ENCODE measurements at regions not wholly inside any gene's neighbourhood (a gene's known extent, or its start where the extent isn't known, plus 50 kb on each side); places are given as distances from the start of the nearest gene placed in this dataset.

GRCh38 chr5:74408150-74409043 lies 232.1 kb downstream of the ENC1 start:
- TF ChIP-seq, protein P1, sequence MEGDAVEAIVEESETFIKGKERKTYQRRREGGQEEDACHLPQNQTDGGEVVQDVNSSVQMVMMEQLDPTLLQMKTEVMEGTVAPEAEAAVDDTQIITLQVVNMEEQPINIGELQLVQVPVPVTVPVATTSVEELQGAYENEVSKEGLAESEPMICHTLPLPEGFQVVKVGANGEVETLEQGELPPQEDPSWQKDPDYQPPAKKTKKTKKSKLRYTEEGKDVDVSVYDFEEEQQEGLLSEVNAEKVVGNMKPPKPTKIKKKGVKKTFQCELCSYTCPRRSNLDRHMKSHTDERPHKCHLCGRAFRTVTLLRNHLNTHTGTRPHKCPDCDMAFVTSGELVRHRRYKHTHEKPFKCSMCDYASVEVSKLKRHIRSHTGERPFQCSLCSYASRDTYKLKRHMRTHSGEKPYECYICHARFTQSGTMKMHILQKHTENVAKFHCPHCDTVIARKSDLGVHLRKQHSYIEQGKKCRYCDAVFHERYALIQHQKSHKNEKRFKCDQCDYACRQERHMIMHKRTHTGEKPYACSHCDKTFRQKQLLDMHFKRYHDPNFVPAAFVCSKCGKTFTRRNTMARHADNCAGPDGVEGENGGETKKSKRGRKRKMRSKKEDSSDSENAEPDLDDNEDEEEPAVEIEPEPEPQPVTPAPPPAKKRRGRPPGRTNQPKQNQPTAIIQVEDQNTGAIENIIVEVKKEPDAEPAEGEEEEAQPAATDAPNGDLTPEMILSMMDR (conservative IDR thresholded peaks at IDR 0.05; ENCODE audit: low read depth in 2 of 2) = no peak
- TF ChIP-seq POLR2AphosphoS5 (IDR thresholded peaks at IDR 0.05; ENCODE audit: low read depth) = no peak

All from GM23338 (cell line).